HepG2 (cell line): ENCODE measurements at regions not wholly inside any gene's neighbourhood (a gene's known extent, or its start where the extent isn't known, plus 50 kb on each side); places are given as distances from the start of the nearest gene placed in this dataset.

ENCODE experiments used
- CBFB ChIP-seq: sonication (generic); formaldehyde crosslinking; IDR thresholded peaks from 2 replicates; pipeline ENCODE4 v1.4.0; 2020; ENCODE audit warnings: missing genetic modification reagents
- HOXA7 ChIP-seq: sonication (generic); formaldehyde crosslinking; IDR thresholded peaks from 2 replicates; pipeline ENCODE4 v1.8.1; 2022; ENCODE audit warnings: mild to moderate bottlenecking, missing genetic modification reagents, moderate library complexity
- MYC ChIP-seq: sonication (generic); formaldehyde crosslinking; IDR thresholded peaks from 2 replicates; pipeline ENCODE4 v1.9.0; 2021; ENCODE audit warnings: missing genetic modification reagents, borderline replicate concordance
- NBN ChIP-seq: fragments of 450-650 bp; conservative IDR thresholded peaks from 2 replicates; pipeline ENCODE4 v1.6.1; 2017
- NCOA2 ChIP-seq: sonication (generic); formaldehyde crosslinking; IDR thresholded peaks from 2 replicates; pipeline ENCODE4 v1.8.0; 2022; ENCODE audit warnings: inconsistent platforms
- NCOR1 ChIP-seq: fragments of 200-600 bp; sonication (generic); IDR thresholded peaks from 2 replicates; pipeline ENCODE4 v1.7.0; 2017; ENCODE audit warnings: antibody characterized with exemption, low read length, borderline replicate concordance
- NFE2 ChIP-seq: sonication (generic); formaldehyde crosslinking; IDR thresholded peaks from 2 replicates; pipeline ENCODE4 v1.4.0; 2020; ENCODE audit warnings: missing genetic modification reagents
- TCF7L2 ChIP-seq: IDR thresholded peaks from 2 replicates; pipeline ENCODE4 v1.6.1; 2011; ENCODE audit warnings: mild to moderate bottlenecking, low read depth, low read length, moderate library complexity
- TSC22D2 ChIP-seq: sonication (generic); formaldehyde crosslinking; IDR thresholded peaks from 2 replicates; pipeline ENCODE4 v1.5.1; 2020; ENCODE audit warnings: missing genetic modification reagents, mild to moderate bottlenecking, borderline replicate concordance
- ZNF432 ChIP-seq: sonication (generic); formaldehyde crosslinking; IDR thresholded peaks from 2 replicates; pipeline ENCODE4 v1.5.0; 2020; ENCODE audit warnings: missing genetic modification reagents, mild to moderate bottlenecking, borderline replicate concordance
- ZNF674 ChIP-seq: sonication (generic); formaldehyde crosslinking; IDR thresholded peaks from 2 replicates; pipeline ENCODE4 v1.5.0; 2020; ENCODE audit warnings: low read depth, mild to moderate bottlenecking, missing genetic modification reagents
- TF ChIP-seq, protein P1 (sequence below): fragments of 450-650 bp; IDR thresholded peaks from 2 replicates; pipeline ENCODE4 v1.6.1; 2017
- TF ChIP-seq, protein P2 (sequence below): sonication (generic); formaldehyde crosslinking; IDR thresholded peaks from 2 replicates; pipeline ENCODE4 v1.4.0; 2020; ENCODE audit warnings: mild to moderate bottlenecking, missing genetic modification reagents
- TF ChIP-seq, protein P3 (sequence below): sonication (generic); formaldehyde crosslinking; IDR thresholded peaks from 2 replicates; pipeline ENCODE4 v1.4.0; 2020; ENCODE audit warnings: missing genetic modification reagents, mild to moderate bottlenecking, borderline replicate concordance
- TF ChIP-seq, protein P4 (sequence below): sonication (generic); formaldehyde crosslinking; IDR thresholded peaks from 2 replicates; pipeline ENCODE4 v1.5.1; 2020; ENCODE audit warnings: mild to moderate bottlenecking, missing genetic modification reagents, moderate library complexity

DNA sequence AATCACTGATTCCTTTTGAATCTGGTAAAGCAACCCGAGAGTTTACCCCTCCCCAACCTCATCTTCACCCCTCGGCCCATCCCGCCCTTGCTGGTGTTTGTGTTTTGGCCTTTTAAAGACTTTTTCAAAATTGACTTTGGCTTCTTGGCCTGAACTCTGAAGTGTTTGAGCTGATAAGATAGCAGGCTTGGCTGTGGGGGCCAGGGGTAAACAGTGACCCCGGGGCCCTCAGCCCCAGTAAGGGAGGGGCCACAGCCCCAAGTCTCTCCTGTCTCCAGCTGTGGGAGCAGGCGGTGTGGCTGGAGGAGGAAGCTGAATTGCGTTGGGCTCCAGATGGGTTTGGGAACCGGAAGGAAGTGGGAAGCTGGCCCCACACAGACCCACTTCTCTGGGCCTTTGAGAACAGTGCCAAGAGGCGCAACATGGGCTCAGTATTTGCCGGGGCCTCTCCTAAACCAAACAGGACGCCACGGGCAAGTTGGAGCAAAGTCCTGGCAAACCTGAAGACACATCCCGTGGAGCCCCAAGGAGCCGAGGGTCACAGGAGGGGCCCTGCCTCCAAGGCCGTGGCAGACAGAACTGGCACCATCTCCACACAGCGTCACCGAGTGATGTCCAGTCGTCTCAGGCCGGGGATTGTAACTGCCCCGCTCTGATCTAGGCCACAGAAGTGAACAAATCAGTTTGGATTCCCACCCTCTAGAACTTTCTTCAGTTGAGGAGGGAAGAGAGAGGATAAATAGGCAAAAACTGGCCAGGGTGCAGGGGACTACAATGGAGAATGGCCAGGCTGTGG, 54.3 kb upstream of the PTPN1 start (continued):
- TF ChIP-seq HOXA7 (CRISPR knock-in tag) (no peak), MYC (CRISPR knock-in tag) (peak; percentile 90), NFE2 (CRISPR knock-in tag) (no peak), TCF7L2 (no peak), NCOR1 (peak; percentile 78; the same call in 1 of the 2 replicates), NBN (no peak), ZNF674 (CRISPR knock-in tag) (no peak), TSC22D2 (CRISPR knock-in tag) (peak; percentile 85; the same call in 1 of the 2 replicates), ZNF432 (CRISPR knock-in tag) (no peak), NCOA2 (CRISPR knock-in tag) (peak; percentile 97), CBFB (CRISPR knock-in tag) (peak; percentile 90)
- TF ChIP-seq, protein P1, sequence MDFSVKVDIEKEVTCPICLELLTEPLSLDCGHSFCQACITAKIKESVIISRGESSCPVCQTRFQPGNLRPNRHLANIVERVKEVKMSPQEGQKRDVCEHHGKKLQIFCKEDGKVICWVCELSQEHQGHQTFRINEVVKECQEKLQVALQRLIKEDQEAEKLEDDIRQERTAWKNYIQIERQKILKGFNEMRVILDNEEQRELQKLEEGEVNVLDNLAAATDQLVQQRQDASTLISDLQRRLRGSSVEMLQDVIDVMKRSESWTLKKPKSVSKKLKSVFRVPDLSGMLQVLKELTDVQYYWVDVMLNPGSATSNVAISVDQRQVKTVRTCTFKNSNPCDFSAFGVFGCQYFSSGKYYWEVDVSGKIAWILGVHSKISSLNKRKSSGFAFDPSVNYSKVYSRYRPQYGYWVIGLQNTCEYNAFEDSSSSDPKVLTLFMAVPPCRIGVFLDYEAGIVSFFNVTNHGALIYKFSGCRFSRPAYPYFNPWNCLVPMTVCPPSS, result no peak
- TF ChIP-seq, protein P2, sequence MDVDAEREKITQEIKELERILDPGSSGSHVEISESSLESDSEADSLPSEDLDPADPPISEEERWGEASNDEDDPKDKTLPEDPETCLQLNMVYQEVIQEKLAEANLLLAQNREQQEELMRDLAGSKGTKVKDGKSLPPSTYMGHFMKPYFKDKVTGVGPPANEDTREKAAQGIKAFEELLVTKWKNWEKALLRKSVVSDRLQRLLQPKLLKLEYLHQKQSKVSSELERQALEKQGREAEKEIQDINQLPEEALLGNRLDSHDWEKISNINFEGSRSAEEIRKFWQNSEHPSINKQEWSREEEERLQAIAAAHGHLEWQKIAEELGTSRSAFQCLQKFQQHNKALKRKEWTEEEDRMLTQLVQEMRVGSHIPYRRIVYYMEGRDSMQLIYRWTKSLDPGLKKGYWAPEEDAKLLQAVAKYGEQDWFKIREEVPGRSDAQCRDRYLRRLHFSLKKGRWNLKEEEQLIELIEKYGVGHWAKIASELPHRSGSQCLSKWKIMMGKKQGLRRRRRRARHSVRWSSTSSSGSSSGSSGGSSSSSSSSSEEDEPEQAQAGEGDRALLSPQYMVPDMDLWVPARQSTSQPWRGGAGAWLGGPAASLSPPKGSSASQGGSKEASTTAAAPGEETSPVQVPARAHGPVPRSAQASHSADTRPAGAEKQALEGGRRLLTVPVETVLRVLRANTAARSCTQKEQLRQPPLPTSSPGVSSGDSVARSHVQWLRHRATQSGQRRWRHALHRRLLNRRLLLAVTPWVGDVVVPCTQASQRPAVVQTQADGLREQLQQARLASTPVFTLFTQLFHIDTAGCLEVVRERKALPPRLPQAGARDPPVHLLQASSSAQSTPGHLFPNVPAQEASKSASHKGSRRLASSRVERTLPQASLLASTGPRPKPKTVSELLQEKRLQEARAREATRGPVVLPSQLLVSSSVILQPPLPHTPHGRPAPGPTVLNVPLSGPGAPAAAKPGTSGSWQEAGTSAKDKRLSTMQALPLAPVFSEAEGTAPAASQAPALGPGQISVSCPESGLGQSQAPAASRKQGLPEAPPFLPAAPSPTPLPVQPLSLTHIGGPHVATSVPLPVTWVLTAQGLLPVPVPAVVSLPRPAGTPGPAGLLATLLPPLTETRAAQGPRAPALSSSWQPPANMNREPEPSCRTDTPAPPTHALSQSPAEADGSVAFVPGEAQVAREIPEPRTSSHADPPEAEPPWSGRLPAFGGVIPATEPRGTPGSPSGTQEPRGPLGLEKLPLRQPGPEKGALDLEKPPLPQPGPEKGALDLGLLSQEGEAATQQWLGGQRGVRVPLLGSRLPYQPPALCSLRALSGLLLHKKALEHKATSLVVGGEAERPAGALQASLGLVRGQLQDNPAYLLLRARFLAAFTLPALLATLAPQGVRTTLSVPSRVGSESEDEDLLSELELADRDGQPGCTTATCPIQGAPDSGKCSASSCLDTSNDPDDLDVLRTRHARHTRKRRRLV, result no peak
- TF ChIP-seq, protein P3, sequence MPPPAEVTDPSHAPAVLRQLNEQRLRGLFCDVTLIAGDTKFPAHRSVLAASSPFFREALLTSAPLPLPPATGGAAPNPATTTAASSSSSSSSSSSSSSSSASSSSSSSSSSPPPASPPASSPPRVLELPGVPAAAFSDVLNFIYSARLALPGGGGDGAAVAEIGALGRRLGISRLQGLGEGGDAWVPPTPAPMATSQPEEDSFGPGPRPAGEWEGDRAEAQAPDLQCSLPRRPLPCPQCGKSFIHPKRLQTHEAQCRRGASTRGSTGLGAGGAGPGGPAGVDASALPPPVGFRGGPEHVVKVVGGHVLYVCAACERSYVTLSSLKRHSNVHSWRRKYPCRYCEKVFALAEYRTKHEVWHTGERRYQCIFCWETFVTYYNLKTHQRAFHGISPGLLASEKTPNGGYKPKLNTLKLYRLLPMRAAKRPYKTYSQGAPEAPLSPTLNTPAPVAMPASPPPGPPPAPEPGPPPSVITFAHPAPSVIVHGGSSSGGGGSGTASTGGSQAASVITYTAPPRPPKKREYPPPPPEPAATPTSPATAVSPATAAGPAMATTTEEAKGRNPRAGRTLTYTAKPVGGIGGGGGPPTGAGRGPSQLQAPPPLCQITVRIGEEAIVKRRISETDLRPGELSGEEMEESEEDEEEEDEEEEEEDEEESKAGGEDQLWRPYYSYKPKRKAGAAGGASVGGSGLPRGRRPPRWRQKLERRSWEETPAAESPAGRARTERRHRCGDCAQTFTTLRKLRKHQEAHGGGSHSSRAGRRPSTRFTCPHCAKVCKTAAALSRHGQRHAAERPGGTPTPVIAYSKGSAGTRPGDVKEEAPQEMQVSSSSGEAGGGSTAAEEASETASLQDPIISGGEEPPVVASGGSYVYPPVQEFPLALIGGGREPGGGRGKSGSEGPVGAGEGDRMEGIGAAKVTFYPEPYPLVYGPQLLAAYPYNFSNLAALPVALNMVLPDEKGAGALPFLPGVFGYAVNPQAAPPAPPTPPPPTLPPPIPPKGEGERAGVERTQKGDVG (CRISPR knock-in tag), result peak; percentile 98
- TF ChIP-seq, protein P4, sequence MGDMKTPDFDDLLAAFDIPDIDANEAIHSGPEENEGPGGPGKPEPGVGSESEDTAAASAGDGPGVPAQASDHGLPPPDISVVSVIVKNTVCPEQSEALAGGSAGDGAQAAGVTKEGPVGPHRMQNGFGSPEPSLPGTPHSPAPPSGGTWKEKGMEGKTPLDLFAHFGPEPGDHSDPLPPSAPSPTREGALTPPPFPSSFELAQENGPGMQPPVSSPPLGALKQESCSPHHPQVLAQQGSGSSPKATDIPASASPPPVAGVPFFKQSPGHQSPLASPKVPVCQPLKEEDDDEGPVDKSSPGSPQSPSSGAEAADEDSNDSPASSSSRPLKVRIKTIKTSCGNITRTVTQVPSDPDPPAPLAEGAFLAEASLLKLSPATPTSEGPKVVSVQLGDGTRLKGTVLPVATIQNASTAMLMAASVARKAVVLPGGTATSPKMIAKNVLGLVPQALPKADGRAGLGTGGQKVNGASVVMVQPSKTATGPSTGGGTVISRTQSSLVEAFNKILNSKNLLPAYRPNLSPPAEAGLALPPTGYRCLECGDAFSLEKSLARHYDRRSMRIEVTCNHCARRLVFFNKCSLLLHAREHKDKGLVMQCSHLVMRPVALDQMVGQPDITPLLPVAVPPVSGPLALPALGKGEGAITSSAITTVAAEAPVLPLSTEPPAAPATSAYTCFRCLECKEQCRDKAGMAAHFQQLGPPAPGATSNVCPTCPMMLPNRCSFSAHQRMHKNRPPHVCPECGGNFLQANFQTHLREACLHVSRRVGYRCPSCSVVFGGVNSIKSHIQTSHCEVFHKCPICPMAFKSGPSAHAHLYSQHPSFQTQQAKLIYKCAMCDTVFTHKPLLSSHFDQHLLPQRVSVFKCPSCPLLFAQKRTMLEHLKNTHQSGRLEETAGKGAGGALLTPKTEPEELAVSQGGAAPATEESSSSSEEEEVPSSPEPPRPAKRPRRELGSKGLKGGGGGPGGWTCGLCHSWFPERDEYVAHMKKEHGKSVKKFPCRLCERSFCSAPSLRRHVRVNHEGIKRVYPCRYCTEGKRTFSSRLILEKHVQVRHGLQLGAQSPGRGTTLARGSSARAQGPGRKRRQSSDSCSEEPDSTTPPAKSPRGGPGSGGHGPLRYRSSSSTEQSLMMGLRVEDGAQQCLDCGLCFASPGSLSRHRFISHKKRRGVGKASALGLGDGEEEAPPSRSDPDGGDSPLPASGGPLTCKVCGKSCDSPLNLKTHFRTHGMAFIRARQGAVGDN, result peak; percentile 99
